ENCODE measurements at regions not wholly inside any gene's neighbourhood (a gene's known extent, or its start where the extent isn't known, plus 50 kb on each side); places are given as distances from the start of the nearest gene placed in this dataset.

- Histone ChIP-seq H3K9me3 (ENCODE audit: control insufficient read depth in 2 of 2, insufficient read depth in 1 of 2, low read length in 1 of 2) (no peaks in the 10 kb centered on the region), H3K27ac (ENCODE audit: low read depth in 1 of 2, low read length in 1 of 2) (no peak overlapping the region), H3K36me3 (ENCODE audit: control insufficient read depth in 2 of 2, insufficient read depth in 2 of 2, low read length in 1 of 2) (no peaks in the 10 kb centered on the region), H3K4me1 (ENCODE audit: control insufficient read depth in 2 of 2, insufficient read depth in 2 of 2, low read length in 2 of 2) (no peaks in the 10 kb centered on the region), H3K4me3 (ENCODE audit: low read length in 2 of 2) (no peak overlapping the region), H3K27me3 (ENCODE audit: control insufficient read depth in 2 of 2, insufficient read depth in 1 of 2, low read length in 1 of 2) (peaks cover 2 to 19% of the 10 kb centered on the region in 2 donors)
- 87% methylated on average over 6 of the region's 6 CpGs for WGBS
- DNase-seq (ENCODE audit: low read depth in 6 of 9, low spot score in 9 of 9): no peak
Observed at GRCh38 chr17:79205688-79206205, 131.1 kb downstream of the ENGASE start.

- no peaks in the 10 kb centered on the region for H3K4me1 ChIP-seq (ENCODE audit: control insufficient read depth in 2 of 2, insufficient read depth in 2 of 2, low read length in 2 of 2)
- no peaks in the 10 kb centered on the region for H3K9me3 ChIP-seq (ENCODE audit: control insufficient read depth in 2 of 2, insufficient read depth in 1 of 2, low read length in 1 of 2)
- H3K4me3 ChIP-seq (ENCODE audit: low read length in 2 of 2): no peak overlapping the region
- 97% methylated on average over 20 of the region's 20 CpGs for WGBS
- H3K36me3 ChIP-seq (ENCODE audit: control insufficient read depth in 2 of 2, insufficient read depth in 2 of 2, low read length in 1 of 2): no peaks in the 10 kb centered on the region
- H3K27ac ChIP-seq (ENCODE audit: low read depth in 1 of 2, low read length in 1 of 2): no peak overlapping the region
- DNase-seq (ENCODE audit: low read depth in 6 of 9, low spot score in 9 of 9): no peak
- H3K27me3 ChIP-seq (ENCODE audit: control insufficient read depth in 2 of 2, insufficient read depth in 1 of 2, low read length in 1 of 2): peaks cover 2 to 22% of the 10 kb centered on the region in 2 donors
Observed at GRCh38 chr17:79204261-79204660, 129.6 kb downstream of the ENGASE start.

- no peaks in the 10 kb centered on the region for H3K36me3 ChIP-seq (ENCODE audit: control insufficient read depth in 2 of 2, insufficient read depth in 2 of 2, low read length in 1 of 2)
- no peak for DNase-seq (ENCODE audit: low read depth in 6 of 9, low spot score in 9 of 9)
- no peak overlapping the region for H3K4me3 ChIP-seq (ENCODE audit: low read length in 2 of 2)
- WGBS: 91% methylated on average over 5 of the region's 5 CpGs
- H3K4me1 ChIP-seq (ENCODE audit: control insufficient read depth in 2 of 2, insufficient read depth in 2 of 2, low read length in 2 of 2): no peaks in the 10 kb centered on the region
- H3K27ac ChIP-seq (ENCODE audit: low read depth in 1 of 2, low read length in 1 of 2): no peak overlapping the region
- peaks cover 2 to 24% of the 10 kb centered on the region in 2 donors for H3K27me3 ChIP-seq (ENCODE audit: control insufficient read depth in 2 of 2, insufficient read depth in 1 of 2, low read length in 1 of 2)
- no peaks in the 10 kb centered on the region for H3K9me3 ChIP-seq (ENCODE audit: control insufficient read depth in 2 of 2, insufficient read depth in 1 of 2, low read length in 1 of 2)
Observed at GRCh38 chr17:79203657-79204056, 129.0 kb downstream of the ENGASE start.

- 71% methylated on average over 8 of the region's 9 CpGs for WGBS
- no peak for DNase-seq (ENCODE audit: low read depth in 6 of 9, low spot score in 9 of 9)
- Histone ChIP-seq H3K4me3 (ENCODE audit: low read length in 2 of 2) (no peak overlapping the region), H3K27me3 (ENCODE audit: control insufficient read depth in 2 of 2, insufficient read depth in 1 of 2, low read length in 1 of 2) (peaks cover 2 to 23% of the 10 kb centered on the region in 2 donors), H3K36me3 (ENCODE audit: control insufficient read depth in 2 of 2, insufficient read depth in 2 of 2, low read length in 1 of 2) (no peaks in the 10 kb centered on the region), H3K27ac (ENCODE audit: low read depth in 1 of 2, low read length in 1 of 2) (no peak overlapping the region), H3K4me1 (ENCODE audit: control insufficient read depth in 2 of 2, insufficient read depth in 2 of 2, low read length in 2 of 2) (no peaks in the 10 kb centered on the region), H3K9me3 (ENCODE audit: control insufficient read depth in 2 of 2, insufficient read depth in 1 of 2, low read length in 1 of 2) (no peaks in the 10 kb centered on the region)
Observed at GRCh38 chr17:79203016-79203415, 128.4 kb downstream of the ENGASE start.

- DNase-seq (ENCODE audit: low read depth in 6 of 9, low spot score in 9 of 9): no peak
- 84% methylated on average over 12 of the region's 12 CpGs for WGBS
Observed at GRCh38 chr17:79202480-79202879, 127.9 kb downstream of the ENGASE start.

GRCh38 chr17:79201536-79202227 is 127.1 kb downstream of the ENGASE start:
- Histone ChIP-seq H3K36me3 (ENCODE audit: control insufficient read depth in 2 of 2, insufficient read depth in 2 of 2, low read length in 1 of 2) (no peaks in the 10 kb centered on the region), H3K27ac (ENCODE audit: low read depth in 1 of 2, low read length in 1 of 2) (no peak overlapping the region), H3K4me1 (ENCODE audit: control insufficient read depth in 2 of 2, insufficient read depth in 2 of 2, low read length in 2 of 2) (no peaks in the 10 kb centered on the region), H3K4me3 (ENCODE audit: low read length in 2 of 2) (no peak overlapping the region), H3K9me3 (ENCODE audit: control insufficient read depth in 2 of 2, insufficient read depth in 1 of 2, low read length in 1 of 2) (no peaks in the 10 kb centered on the region), H3K27me3 (ENCODE audit: control insufficient read depth in 2 of 2, insufficient read depth in 1 of 2, low read length in 1 of 2) (peaks cover 2 to 13% of the 10 kb centered on the region in 2 donors)
- no peak for DNase-seq (ENCODE audit: low read depth in 6 of 9, low spot score in 9 of 9)
- WGBS: 67% methylated on average over 15 of the region's 15 CpGs

More at GRCh38 chr17:79202480-79202879, 127.9 kb downstream of the ENGASE start:
- H3K4me3 ChIP-seq (ENCODE audit: low read length in 2 of 2): no peak overlapping the region
- no peak overlapping the region for H3K27ac ChIP-seq (ENCODE audit: low read depth in 1 of 2, low read length in 1 of 2)
- no peaks in the 10 kb centered on the region for H3K36me3 ChIP-seq (ENCODE audit: control insufficient read depth in 2 of 2, insufficient read depth in 2 of 2, low read length in 1 of 2)
- H3K9me3 ChIP-seq (ENCODE audit: control insufficient read depth in 2 of 2, insufficient read depth in 1 of 2, low read length in 1 of 2): no peaks in the 10 kb centered on the region
- no peaks in the 10 kb centered on the region for H3K4me1 ChIP-seq (ENCODE audit: control insufficient read depth in 2 of 2, insufficient read depth in 2 of 2, low read length in 2 of 2)
- peaks cover 2 to 17% of the 10 kb centered on the region in 2 donors for H3K27me3 ChIP-seq (ENCODE audit: control insufficient read depth in 2 of 2, insufficient read depth in 1 of 2, low read length in 1 of 2)

- WGBS: 49% methylated on average over 6 of the region's 6 CpGs
- Histone ChIP-seq H3K4me1 (ENCODE audit: control insufficient read depth in 2 of 2, insufficient read depth in 2 of 2, low read length in 2 of 2) (no peaks in the 10 kb centered on the region), H3K36me3 (ENCODE audit: control insufficient read depth in 2 of 2, insufficient read depth in 2 of 2, low read length in 1 of 2) (no peaks in the 10 kb centered on the region), H3K4me3 (ENCODE audit: low read length in 2 of 2) (no peak overlapping the region), H3K27me3 (ENCODE audit: control insufficient read depth in 2 of 2, insufficient read depth in 1 of 2, low read length in 1 of 2) (peaks cover 2 to 13% of the 10 kb centered on the region in 2 donors), H3K27ac (ENCODE audit: low read depth in 1 of 2, low read length in 1 of 2) (no peak overlapping the region), H3K9me3 (ENCODE audit: control insufficient read depth in 2 of 2, insufficient read depth in 1 of 2, low read length in 1 of 2) (no peaks in the 10 kb centered on the region)
- no peak for DNase-seq (ENCODE audit: low read depth in 6 of 9, low spot score in 9 of 9)
Observed at GRCh38 chr17:79201119-79201518, 126.5 kb downstream of the ENGASE start.

GRCh38 chr17:79196913-79197312 is 122.3 kb downstream of the ENGASE start:
- Histone ChIP-seq H3K4me3 (ENCODE audit: low read length in 2 of 2) (no peak overlapping the region), H3K9me3 (ENCODE audit: control insufficient read depth in 2 of 2, insufficient read depth in 1 of 2, low read length in 1 of 2) (no peaks in the 10 kb centered on the region)
- 76% methylated on average over 10 of the region's 10 CpGs for WGBS

GRCh38 chr17:79192503-79193351 is 118.1 kb downstream of the ENGASE start:
- 10% methylated on average over 22 of the region's 22 CpGs for WGBS
- H3K4me1 ChIP-seq (ENCODE audit: control insufficient read depth in 2 of 2, insufficient read depth in 2 of 2, low read length in 2 of 2): no peaks in the 10 kb centered on the region

More at GRCh38 chr17:79196913-79197312, 122.3 kb downstream of the ENGASE start:
- Histone ChIP-seq H3K27ac (ENCODE audit: low read depth in 1 of 2, low read length in 1 of 2) (no peak overlapping the region), H3K36me3 (ENCODE audit: control insufficient read depth in 2 of 2, insufficient read depth in 2 of 2, low read length in 1 of 2) (no peaks in the 10 kb centered on the region), H3K4me1 (ENCODE audit: control insufficient read depth in 2 of 2, insufficient read depth in 2 of 2, low read length in 2 of 2) (no peaks in the 10 kb centered on the region), H3K27me3 (ENCODE audit: control insufficient read depth in 2 of 2, insufficient read depth in 1 of 2, low read length in 1 of 2) (peaks cover 4 to 26% of the 10 kb centered on the region in 2 donors)
- DNase-seq (ENCODE audit: low read depth in 6 of 9, low spot score in 9 of 9): no peak

More at GRCh38 chr17:79192503-79193351, 118.1 kb downstream of the ENGASE start:
- no peak overlapping the region for H3K4me3 ChIP-seq (ENCODE audit: low read length in 2 of 2)
- H3K27me3 ChIP-seq (ENCODE audit: control insufficient read depth in 2 of 2, insufficient read depth in 1 of 2, low read length in 1 of 2): peaks cover 10 to 53% of the 10 kb centered on the region in 2 donors
- no peaks in the 10 kb centered on the region for H3K36me3 ChIP-seq (ENCODE audit: control insufficient read depth in 2 of 2, insufficient read depth in 2 of 2, low read length in 1 of 2)
- DNase-seq (ENCODE audit: low read depth in 6 of 9, low spot score in 9 of 9): peak; percentile 2 to 48 (median 10)
- no peaks in the 10 kb centered on the region for H3K9me3 ChIP-seq (ENCODE audit: control insufficient read depth in 2 of 2, insufficient read depth in 1 of 2, low read length in 1 of 2)
- no peak overlapping the region for H3K27ac ChIP-seq (ENCODE audit: low read depth in 1 of 2, low read length in 1 of 2)

Measured in thymus (tissue), 11 donors.